ENCODE measurements at regions not wholly inside any gene's neighbourhood (a gene's known extent, or its start where the extent isn't known, plus 50 kb on each side); places are given as distances from the start of the nearest gene placed in this dataset.
"Not testable (repeated sequence)": the region's sequence is repeated elsewhere in the genome, so short reads cannot be mapped to it uniquely, and the experiment has no call there.

GRCh38 chr11:87970762-87971161 is 204.5 kb downstream of the RAB38 start:
- no peak for FAIRE-seq

GRCh38 chr11:87967459-87967858 is 207.8 kb downstream of the RAB38 start:
- FAIRE-seq, result no peak

- FAIRE-seq, result no peak
These were observed 208.5 kb downstream of the RAB38 start for GRCh38 chr11:87966694-87967093.

- FAIRE-seq, result no peak
These were observed 209.0 kb downstream of the RAB38 start for GRCh38 chr11:87966216-87966615.

GRCh38 chr11:87961606-87962005 is 213.6 kb downstream of the RAB38 start:
- no peak for FAIRE-seq

- FAIRE-seq, result no peak
These were observed 217.3 kb downstream of the RAB38 start for GRCh38 chr11:87957961-87958360.

- no peak for FAIRE-seq
These were observed 220.8 kb downstream of the RAB38 start for GRCh38 chr11:87954476-87954875.

- no peak for FAIRE-seq
These were observed 232.5 kb downstream of the RAB38 start for GRCh38 chr11:87942786-87943185.

- no peak for FAIRE-seq
These were observed 241.1 kb downstream of the RAB38 start for GRCh38 chr11:87934182-87934581.

GRCh38 chr11:87926250-87926970 is 248.8 kb downstream of the RAB38 start:
- no peak for FAIRE-seq

GRCh38 chr11:87924125-87924524 is 251.1 kb downstream of the RAB38 start:
- FAIRE-seq, result no peak

- no peak for FAIRE-seq
These were observed 258.1 kb downstream of the RAB38 start for GRCh38 chr11:87917111-87917510.

- FAIRE-seq, result no peak
These were observed 266.1 kb downstream of the RAB38 start for GRCh38 chr11:87909178-87909577.

- no peak for FAIRE-seq
These were observed 267.2 kb downstream of the RAB38 start for GRCh38 chr11:87908086-87908485.

GRCh38 chr11:87903345-87903744 is 271.9 kb downstream of the RAB38 start:
- FAIRE-seq, result no peak

- no peak for FAIRE-seq
These were observed 273.9 kb downstream of the RAB38 start for GRCh38 chr11:87901341-87901740.

GRCh38 chr11:87897921-87898320 is 277.3 kb downstream of the RAB38 start:
- no peak for FAIRE-seq

GRCh38 chr11:87897071-87897470 is 278.2 kb downstream of the RAB38 start:
- FAIRE-seq, result no peak

GRCh38 chr11:87894961-87895360 is 280.3 kb downstream of the RAB38 start:
- no peak for FAIRE-seq

GRCh38 chr11:87892291-87892690 is 283.0 kb downstream of the RAB38 start:
- FAIRE-seq, result no peak

GRCh38 chr11:87889126-87889525 is 286.1 kb downstream of the RAB38 start:
- FAIRE-seq, result no peak

GRCh38 chr11:87885084-87885483 is 290.2 kb downstream of the RAB38 start:
- FAIRE-seq, result not testable (repeated sequence)

- FAIRE-seq, result no peak
These were observed 296.1 kb downstream of the RAB38 start for GRCh38 chr11:87879118-87879517.

- no peak for FAIRE-seq
These were observed 296.8 kb downstream of the RAB38 start for GRCh38 chr11:87878373-87878825.

GRCh38 chr11:87871056-87871455 is 304.2 kb downstream of the RAB38 start:
- no peak for FAIRE-seq

All from TTC549 (cell line).